LNCaP clone FGC (cell line): ENCODE measurements at regions not wholly inside any gene's neighbourhood (a gene's known extent, or its start where the extent isn't known, plus 50 kb on each side); places are given as distances from the start of the nearest gene placed in this dataset.

Source experiments
- DNase-seq: peaks from one replicate; pipeline ENCODE4 v3.0.0-alpha.2; 2011; ENCODE audit warnings: low read depth
- H3K4me3 ChIP-seq: 2 replicates; pipeline ENCODE4 v1.5.1; 2011; ENCODE audit warnings: mild to moderate bottlenecking, low read depth, low read length, control low read depth
- CTCF ChIP-seq: IDR thresholded peaks from 2 replicates; pipeline ENCODE4 v1.5.1; 2012; ENCODE audit warnings: mild to moderate bottlenecking; ENCODE audit not compliant: control insufficient read depth, insufficient read depth; ENCODE audit errors: extremely low read depth

- no peak for TF ChIP-seq CTCF
- H3K4me3 ChIP-seq: no peak overlapping the region
- DNase-seq: no peak
Measured at GRCh38 chr2:216299588-216299987, 72.7 kb downstream of the MARCHF4 start.

GRCh38 chr2:216298719-216299495, 73.4 kb downstream of the MARCHF4 start:
- H3K4me3 ChIP-seq: no peak overlapping the region
- DNase-seq: no peak
- no peak for TF ChIP-seq CTCF

- no peak overlapping the region for H3K4me3 ChIP-seq
- no peak for DNase-seq
- no peak for TF ChIP-seq CTCF
Measured at GRCh38 chr2:216296856-216297255, 75.4 kb downstream of the MARCHF4 start.

GRCh38 chr2:216294305-216294704, 78.0 kb downstream of the MARCHF4 start:
- no peak for TF ChIP-seq CTCF
- DNase-seq: no peak
- no peak overlapping the region for H3K4me3 ChIP-seq

- no peak for DNase-seq
- no peak overlapping the region for H3K4me3 ChIP-seq
- no peak for TF ChIP-seq CTCF
Measured at GRCh38 chr2:216293883-216294282, 78.4 kb downstream of the MARCHF4 start.

GRCh38 chr2:216292886-216293301, 79.4 kb downstream of the MARCHF4 start:
- no peak overlapping the region for H3K4me3 ChIP-seq
- DNase-seq: no peak
- no peak for TF ChIP-seq CTCF

- DNase-seq: no peak
- H3K4me3 ChIP-seq: no peak overlapping the region
- TF ChIP-seq CTCF: no peak
Measured at GRCh38 chr2:216292475-216292874, 79.8 kb downstream of the MARCHF4 start.
